ENCODE measurements at regions not wholly inside any gene's neighbourhood (a gene's known extent, or its start where the extent isn't known, plus 50 kb on each side); places are given as distances from the start of the nearest gene placed in this dataset.

- no peaks in the 10 kb centered on the region for H3K4me1 ChIP-seq (replicated peaks)
- H3K27ac ChIP-seq = no peak overlapping the region
- no peaks in the 10 kb centered on the region for H3K36me3 ChIP-seq
- H3K27me3 ChIP-seq (replicated peaks; ENCODE audit: insufficient read depth) = no peaks in the 10 kb centered on the region
- no peak overlapping the region for H3K4me3 ChIP-seq
- intact Hi-C loops (cut with DNase I) = no loop called here
- WGBS = 70% methylated on average over 3 of the region's 3 CpGs
- no peak for TF ChIP-seq POLR2A (IDR thresholded peaks at IDR 0.05)
- TF ChIP-seq, protein P1, sequence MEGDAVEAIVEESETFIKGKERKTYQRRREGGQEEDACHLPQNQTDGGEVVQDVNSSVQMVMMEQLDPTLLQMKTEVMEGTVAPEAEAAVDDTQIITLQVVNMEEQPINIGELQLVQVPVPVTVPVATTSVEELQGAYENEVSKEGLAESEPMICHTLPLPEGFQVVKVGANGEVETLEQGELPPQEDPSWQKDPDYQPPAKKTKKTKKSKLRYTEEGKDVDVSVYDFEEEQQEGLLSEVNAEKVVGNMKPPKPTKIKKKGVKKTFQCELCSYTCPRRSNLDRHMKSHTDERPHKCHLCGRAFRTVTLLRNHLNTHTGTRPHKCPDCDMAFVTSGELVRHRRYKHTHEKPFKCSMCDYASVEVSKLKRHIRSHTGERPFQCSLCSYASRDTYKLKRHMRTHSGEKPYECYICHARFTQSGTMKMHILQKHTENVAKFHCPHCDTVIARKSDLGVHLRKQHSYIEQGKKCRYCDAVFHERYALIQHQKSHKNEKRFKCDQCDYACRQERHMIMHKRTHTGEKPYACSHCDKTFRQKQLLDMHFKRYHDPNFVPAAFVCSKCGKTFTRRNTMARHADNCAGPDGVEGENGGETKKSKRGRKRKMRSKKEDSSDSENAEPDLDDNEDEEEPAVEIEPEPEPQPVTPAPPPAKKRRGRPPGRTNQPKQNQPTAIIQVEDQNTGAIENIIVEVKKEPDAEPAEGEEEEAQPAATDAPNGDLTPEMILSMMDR (IDR thresholded peaks at IDR 0.05) = no peak
- no peak for TF ChIP-seq POLR2AphosphoS5 (IDR thresholded peaks at IDR 0.05)
- H3K9me3 ChIP-seq = no peaks in the 10 kb centered on the region
- no peak for DNase-seq (ENCODE audit: low spot score)
These were observed 1041.7 kb upstream of the AUTS2 start for GRCh38 chr7:68556537-68556936.

GRCh38 chr7:68559518-68559917 lies 1038.8 kb upstream of the AUTS2 start:
- Histone ChIP-seq H3K36me3 (no peaks in the 10 kb centered on the region), H3K9me3 (no peaks in the 10 kb centered on the region), H3K4me3 (no peak overlapping the region), H3K4me1 (replicated peaks) (no peaks in the 10 kb centered on the region), H3K27me3 (replicated peaks; ENCODE audit: insufficient read depth) (no peaks in the 10 kb centered on the region), H3K27ac (no peak overlapping the region)
- no peak for DNase-seq (ENCODE audit: low spot score)
- intact Hi-C loops (cut with DNase I) = no loop called here
- TF ChIP-seq POLR2AphosphoS5 (IDR thresholded peaks at IDR 0.05) = no peak
- no peak for TF ChIP-seq POLR2A (IDR thresholded peaks at IDR 0.05)
- TF ChIP-seq, protein P1 (IDR thresholded peaks at IDR 0.05) = no peak
- WGBS = 87% methylated on average over 1 of the region's 1 CpG

GRCh38 chr7:68562323-68562899 lies 1035.9 kb upstream of the AUTS2 start:
- H3K27ac ChIP-seq = no peak overlapping the region
- intact Hi-C loops (cut with DNase I) = no loop called here
- H3K9me3 ChIP-seq = no peaks in the 10 kb centered on the region
- H3K4me3 ChIP-seq = no peak overlapping the region
- TF ChIP-seq POLR2AphosphoS5 (IDR thresholded peaks at IDR 0.05) (no peak), POLR2A (IDR thresholded peaks at IDR 0.05) (no peak)
- TF ChIP-seq, protein P1 (IDR thresholded peaks at IDR 0.05) = no peak
- H3K27me3 ChIP-seq (replicated peaks; ENCODE audit: insufficient read depth) = no peaks in the 10 kb centered on the region
- no peaks in the 10 kb centered on the region for H3K36me3 ChIP-seq
- H3K4me1 ChIP-seq (replicated peaks) = no peaks in the 10 kb centered on the region
- WGBS = 53% methylated on average over 6 of the region's 6 CpGs
- no peak for DNase-seq (ENCODE audit: low spot score)

- Histone ChIP-seq H3K27me3 (replicated peaks; ENCODE audit: insufficient read depth) (no peaks in the 10 kb centered on the region), H3K4me1 (replicated peaks) (no peaks in the 10 kb centered on the region), H3K27ac (no peak overlapping the region), H3K4me3 (no peak overlapping the region), H3K36me3 (no peaks in the 10 kb centered on the region), H3K9me3 (no peaks in the 10 kb centered on the region)
- TF ChIP-seq POLR2AphosphoS5 (IDR thresholded peaks at IDR 0.05) = no peak
- TF ChIP-seq POLR2A (IDR thresholded peaks at IDR 0.05) = no peak
- TF ChIP-seq, protein P1 (IDR thresholded peaks at IDR 0.05) = no peak
- WGBS = 73% methylated on average over 6 of the region's 6 CpGs
- no peak for DNase-seq (ENCODE audit: low spot score)
- intact Hi-C loops (cut with DNase I) = no loop called here
These were observed 1033.8 kb upstream of the AUTS2 start for GRCh38 chr7:68564306-68565135.

DNA sequence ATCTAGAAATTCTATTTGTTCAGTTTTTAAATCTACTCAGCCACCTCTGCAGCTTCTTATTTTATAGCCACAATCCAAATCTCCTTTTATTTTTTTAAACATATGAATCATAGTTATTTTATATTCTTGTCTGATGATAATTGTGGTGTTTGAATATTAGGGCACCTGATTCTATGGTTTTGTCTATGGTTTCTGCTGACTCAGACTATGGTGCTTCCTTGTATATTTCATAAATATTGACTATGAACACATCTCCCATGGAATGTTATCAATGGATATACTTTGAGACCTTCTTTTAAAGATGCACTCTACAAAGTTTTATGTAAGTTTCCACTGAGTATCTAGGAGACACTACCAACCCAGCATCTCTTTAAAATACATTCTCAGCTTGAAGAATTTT lies 1027.0 kb upstream of the AUTS2 start:
- no peak overlapping the region for H3K4me3 ChIP-seq

More for the DNA sequence above, 1027.0 kb upstream of the AUTS2 start:
- Histone ChIP-seq H3K36me3 (no peaks in the 10 kb centered on the region), H3K27ac (no peak overlapping the region), H3K4me1 (replicated peaks) (no peaks in the 10 kb centered on the region), H3K9me3 (no peaks in the 10 kb centered on the region), H3K27me3 (replicated peaks; ENCODE audit: insufficient read depth) (no peaks in the 10 kb centered on the region)
- TF ChIP-seq POLR2A (IDR thresholded peaks at IDR 0.05) (no peak), POLR2AphosphoS5 (IDR thresholded peaks at IDR 0.05) (no peak)
- TF ChIP-seq, protein P1 (IDR thresholded peaks at IDR 0.05) = no peak
- intact Hi-C loops (cut with DNase I) = no loop called here
- DNase-seq (ENCODE audit: low spot score) = no peak
